ENCODE measurements at regions not wholly inside any gene's neighbourhood (a gene's known extent, or its start where the extent isn't known, plus 50 kb on each side); places are given as distances from the start of the nearest gene placed in this dataset.

DNA sequence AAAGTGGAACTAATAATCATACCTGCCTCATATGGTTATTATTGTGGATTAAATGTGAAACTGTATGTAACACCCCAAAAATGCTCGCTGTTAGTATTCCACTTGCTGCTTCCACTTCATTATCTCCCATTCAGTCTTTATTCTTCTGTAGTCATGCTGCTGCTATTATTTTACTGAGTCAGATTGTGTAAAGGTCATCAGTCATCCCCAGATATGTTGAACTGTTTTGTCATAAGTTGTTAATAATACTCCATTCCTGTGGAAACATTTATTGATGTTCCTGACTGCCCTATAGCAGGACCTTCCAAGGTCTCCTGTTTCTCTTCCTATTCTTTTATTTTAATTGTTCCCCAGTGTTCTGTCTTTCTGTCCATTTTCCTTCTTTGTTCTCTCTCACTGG lies 1148.3 kb downstream of the EPHA7 start:
- H3K4me1 Mint-ChIP-seq: no peaks in the 10 kb centered on the region
- TF ChIP-seq, protein P1, sequence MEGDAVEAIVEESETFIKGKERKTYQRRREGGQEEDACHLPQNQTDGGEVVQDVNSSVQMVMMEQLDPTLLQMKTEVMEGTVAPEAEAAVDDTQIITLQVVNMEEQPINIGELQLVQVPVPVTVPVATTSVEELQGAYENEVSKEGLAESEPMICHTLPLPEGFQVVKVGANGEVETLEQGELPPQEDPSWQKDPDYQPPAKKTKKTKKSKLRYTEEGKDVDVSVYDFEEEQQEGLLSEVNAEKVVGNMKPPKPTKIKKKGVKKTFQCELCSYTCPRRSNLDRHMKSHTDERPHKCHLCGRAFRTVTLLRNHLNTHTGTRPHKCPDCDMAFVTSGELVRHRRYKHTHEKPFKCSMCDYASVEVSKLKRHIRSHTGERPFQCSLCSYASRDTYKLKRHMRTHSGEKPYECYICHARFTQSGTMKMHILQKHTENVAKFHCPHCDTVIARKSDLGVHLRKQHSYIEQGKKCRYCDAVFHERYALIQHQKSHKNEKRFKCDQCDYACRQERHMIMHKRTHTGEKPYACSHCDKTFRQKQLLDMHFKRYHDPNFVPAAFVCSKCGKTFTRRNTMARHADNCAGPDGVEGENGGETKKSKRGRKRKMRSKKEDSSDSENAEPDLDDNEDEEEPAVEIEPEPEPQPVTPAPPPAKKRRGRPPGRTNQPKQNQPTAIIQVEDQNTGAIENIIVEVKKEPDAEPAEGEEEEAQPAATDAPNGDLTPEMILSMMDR (IDR thresholded peaks at IDR 0.05): no peak
- ATAC-seq (ENCODE audit: low read depth) (no peak), DNase-seq (no peak)
- ChIA-PET POLR2A (no interaction called here), CTCF (no interaction called here)
- H3K27me3 Mint-ChIP-seq: no peaks in the 10 kb centered on the region
- intact Hi-C loops (cut with micrococcal nuclease): no loop called here
- no peaks in the 10 kb centered on the region for H3K36me3 Mint-ChIP-seq (ENCODE audit: low read depth)
- no peak overlapping the region for H3K4me3 Mint-ChIP-seq
- H3K9me3 Mint-ChIP-seq: peaks cover 2% of the 10 kb centered on the region
- H3K27ac Mint-ChIP-seq: no peak overlapping the region

- no peak for ATAC-seq (ENCODE audit: low read depth)
- Mint-ChIP-seq H3K36me3 (ENCODE audit: low read depth) (no peaks in the 10 kb centered on the region), H3K9me3 (peaks cover 2% of the 10 kb centered on the region), H3K27me3 (no peaks in the 10 kb centered on the region), H3K4me3 (no peak overlapping the region), H3K27ac (no peak overlapping the region), H3K4me1 (no peaks in the 10 kb centered on the region)
- POLR2A ChIA-PET: no interaction called here
- TF ChIP-seq, protein P1 (IDR thresholded peaks at IDR 0.05): no peak
- intact Hi-C loops (cut with micrococcal nuclease): no loop called here
- CTCF ChIA-PET: no interaction called here
- DNase-seq: no peak
Measured at GRCh38 chr6:92270365-92270764, 1149.0 kb downstream of the EPHA7 start.

GRCh38 chr6:92267335-92267734 lies 1152.0 kb downstream of the EPHA7 start:
- no peaks in the 10 kb centered on the region for H3K27me3 Mint-ChIP-seq
- H3K36me3 Mint-ChIP-seq (ENCODE audit: low read depth): no peaks in the 10 kb centered on the region
- H3K27ac Mint-ChIP-seq: no peak overlapping the region
- no peak overlapping the region for H3K4me3 Mint-ChIP-seq
- no peaks in the 10 kb centered on the region for H3K4me1 Mint-ChIP-seq
- POLR2A ChIA-PET: no interaction called here
- ATAC-seq (ENCODE audit: low read depth) (no peak), DNase-seq (no peak)
- CTCF ChIA-PET: no interaction called here
- intact Hi-C loops (cut with micrococcal nuclease): no loop called here
- peaks cover 4% of the 10 kb centered on the region for H3K9me3 Mint-ChIP-seq
- TF ChIP-seq, protein P1 (IDR thresholded peaks at IDR 0.05): no peak

DNA sequence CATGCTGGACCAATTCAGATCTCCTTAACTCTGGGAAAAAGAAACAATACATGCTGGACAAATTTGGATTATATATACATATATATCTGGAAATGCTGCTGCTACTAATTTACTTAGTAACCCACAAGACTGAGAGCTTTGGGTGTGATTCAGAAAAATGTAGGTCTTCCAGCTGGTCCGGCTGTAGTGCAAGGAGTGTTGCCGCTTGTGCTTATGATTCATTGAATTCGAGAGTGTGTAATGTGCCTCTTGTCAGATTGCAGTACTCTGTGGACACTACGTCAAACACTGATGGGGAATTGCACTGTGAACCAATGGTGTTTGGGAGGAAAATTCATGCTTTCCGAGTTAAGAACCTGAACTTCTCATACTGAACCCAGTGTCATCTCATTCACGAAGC lies 1155.5 kb downstream of the EPHA7 start:
- DNase-seq: no peak
- CTCF ChIA-PET: no interaction called here
- H3K9me3 Mint-ChIP-seq: peaks cover 4% of the 10 kb centered on the region
- POLR2A ChIA-PET: no interaction called here
- H3K27me3 Mint-ChIP-seq: no peaks in the 10 kb centered on the region
- TF ChIP-seq, protein P1 (IDR thresholded peaks at IDR 0.05): no peak
- H3K4me1 Mint-ChIP-seq: no peaks in the 10 kb centered on the region
- ATAC-seq (ENCODE audit: low read depth): no peak
- H3K4me3 Mint-ChIP-seq: no peak overlapping the region
- no peaks in the 10 kb centered on the region for H3K36me3 Mint-ChIP-seq (ENCODE audit: low read depth)
- H3K27ac Mint-ChIP-seq: no peak overlapping the region
- intact Hi-C loops (cut with micrococcal nuclease): no loop called here

GRCh38 chr6:92259171-92259570 lies 1160.2 kb downstream of the EPHA7 start:
- DNase-seq: no peak
- POLR2A ChIA-PET: no interaction called here
- Mint-ChIP-seq H3K27me3 (no peaks in the 10 kb centered on the region), H3K4me1 (no peaks in the 10 kb centered on the region), H3K36me3 (ENCODE audit: low read depth) (no peaks in the 10 kb centered on the region), H3K4me3 (no peak overlapping the region), H3K9me3 (peaks cover 4% of the 10 kb centered on the region), H3K27ac (no peak overlapping the region)
- no peak for ATAC-seq (ENCODE audit: low read depth)
- TF ChIP-seq, protein P1 (IDR thresholded peaks at IDR 0.05): no peak
- intact Hi-C loops (cut with micrococcal nuclease): no loop called here
- CTCF ChIA-PET: no interaction called here

All from activated B cell treated with CpG ODN at 0.5 μM for 24 hours (primary cell).